ENCODE measurements at regions not wholly inside any gene's neighbourhood (a gene's known extent, or its start where the extent isn't known, plus 50 kb on each side); places are given as distances from the start of the nearest gene placed in this dataset.

DNA sequence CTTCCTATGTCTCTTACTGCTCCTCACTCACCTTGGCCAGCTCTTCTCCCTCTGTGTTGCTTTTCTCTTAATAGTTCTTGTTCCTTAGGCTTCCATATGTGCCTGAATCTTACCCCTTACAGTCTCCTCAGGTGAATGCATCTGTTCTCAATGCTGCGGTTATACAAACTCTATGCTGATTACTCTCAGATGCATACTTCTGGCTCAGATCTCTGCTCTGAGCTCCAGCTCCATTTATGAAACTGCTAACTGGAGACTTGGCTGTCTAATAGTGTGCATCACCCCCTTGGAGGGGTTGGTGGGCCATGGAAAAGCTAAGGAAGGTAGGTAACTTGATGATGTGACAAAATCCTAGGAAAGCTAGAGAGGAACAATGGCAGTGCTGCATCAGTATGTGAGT, 422.5 kb downstream of the TMEM135 start:
- TF ChIP-seq, protein P1, sequence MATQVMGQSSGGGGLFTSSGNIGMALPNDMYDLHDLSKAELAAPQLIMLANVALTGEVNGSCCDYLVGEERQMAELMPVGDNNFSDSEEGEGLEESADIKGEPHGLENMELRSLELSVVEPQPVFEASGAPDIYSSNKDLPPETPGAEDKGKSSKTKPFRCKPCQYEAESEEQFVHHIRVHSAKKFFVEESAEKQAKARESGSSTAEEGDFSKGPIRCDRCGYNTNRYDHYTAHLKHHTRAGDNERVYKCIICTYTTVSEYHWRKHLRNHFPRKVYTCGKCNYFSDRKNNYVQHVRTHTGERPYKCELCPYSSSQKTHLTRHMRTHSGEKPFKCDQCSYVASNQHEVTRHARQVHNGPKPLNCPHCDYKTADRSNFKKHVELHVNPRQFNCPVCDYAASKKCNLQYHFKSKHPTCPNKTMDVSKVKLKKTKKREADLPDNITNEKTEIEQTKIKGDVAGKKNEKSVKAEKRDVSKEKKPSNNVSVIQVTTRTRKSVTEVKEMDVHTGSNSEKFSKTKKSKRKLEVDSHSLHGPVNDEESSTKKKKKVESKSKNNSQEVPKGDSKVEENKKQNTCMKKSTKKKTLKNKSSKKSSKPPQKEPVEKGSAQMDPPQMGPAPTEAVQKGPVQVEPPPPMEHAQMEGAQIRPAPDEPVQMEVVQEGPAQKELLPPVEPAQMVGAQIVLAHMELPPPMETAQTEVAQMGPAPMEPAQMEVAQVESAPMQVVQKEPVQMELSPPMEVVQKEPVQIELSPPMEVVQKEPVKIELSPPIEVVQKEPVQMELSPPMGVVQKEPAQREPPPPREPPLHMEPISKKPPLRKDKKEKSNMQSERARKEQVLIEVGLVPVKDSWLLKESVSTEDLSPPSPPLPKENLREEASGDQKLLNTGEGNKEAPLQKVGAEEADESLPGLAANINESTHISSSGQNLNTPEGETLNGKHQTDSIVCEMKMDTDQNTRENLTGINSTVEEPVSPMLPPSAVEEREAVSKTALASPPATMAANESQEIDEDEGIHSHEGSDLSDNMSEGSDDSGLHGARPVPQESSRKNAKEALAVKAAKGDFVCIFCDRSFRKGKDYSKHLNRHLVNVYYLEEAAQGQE (IDR thresholded peaks at IDR 0.05; ENCODE audit: low read depth) = no peak
- TF ChIP-seq, protein P2, sequence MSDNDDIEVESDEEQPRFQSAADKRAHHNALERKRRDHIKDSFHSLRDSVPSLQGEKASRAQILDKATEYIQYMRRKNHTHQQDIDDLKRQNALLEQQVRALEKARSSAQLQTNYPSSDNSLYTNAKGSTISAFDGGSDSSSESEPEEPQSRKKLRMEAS (IDR thresholded peaks at IDR 0.05) = no peak
- TF ChIP-seq, protein P3, sequence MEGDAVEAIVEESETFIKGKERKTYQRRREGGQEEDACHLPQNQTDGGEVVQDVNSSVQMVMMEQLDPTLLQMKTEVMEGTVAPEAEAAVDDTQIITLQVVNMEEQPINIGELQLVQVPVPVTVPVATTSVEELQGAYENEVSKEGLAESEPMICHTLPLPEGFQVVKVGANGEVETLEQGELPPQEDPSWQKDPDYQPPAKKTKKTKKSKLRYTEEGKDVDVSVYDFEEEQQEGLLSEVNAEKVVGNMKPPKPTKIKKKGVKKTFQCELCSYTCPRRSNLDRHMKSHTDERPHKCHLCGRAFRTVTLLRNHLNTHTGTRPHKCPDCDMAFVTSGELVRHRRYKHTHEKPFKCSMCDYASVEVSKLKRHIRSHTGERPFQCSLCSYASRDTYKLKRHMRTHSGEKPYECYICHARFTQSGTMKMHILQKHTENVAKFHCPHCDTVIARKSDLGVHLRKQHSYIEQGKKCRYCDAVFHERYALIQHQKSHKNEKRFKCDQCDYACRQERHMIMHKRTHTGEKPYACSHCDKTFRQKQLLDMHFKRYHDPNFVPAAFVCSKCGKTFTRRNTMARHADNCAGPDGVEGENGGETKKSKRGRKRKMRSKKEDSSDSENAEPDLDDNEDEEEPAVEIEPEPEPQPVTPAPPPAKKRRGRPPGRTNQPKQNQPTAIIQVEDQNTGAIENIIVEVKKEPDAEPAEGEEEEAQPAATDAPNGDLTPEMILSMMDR (IDR thresholded peaks at IDR 0.05 in 2 of 3, conservative IDR thresholded peaks at IDR 0.05 in 1 of 3; ENCODE audit: borderline replicate concordance in 1 of 3, insufficient read depth in 1 of 3, low read depth in 2 of 3, low read length in 2 of 3) = no peak
- TF ChIP-seq POLR2A (IDR thresholded peaks at IDR 0.05; ENCODE audit: borderline replicate concordance, extremely low read depth, insufficient read depth, insufficient read length) = no peak
- no peak for TF ChIP-seq EZH2 (IDR thresholded peaks at IDR 0.05)
- no peak for TF ChIP-seq POLR2AphosphoS5 (IDR thresholded peaks at IDR 0.05; ENCODE audit: low read depth, low read length)
- TF ChIP-seq CEBPB (IDR thresholded peaks at IDR 0.05; ENCODE audit: low read depth) = no peak
- TF ChIP-seq SP1 (IDR thresholded peaks at IDR 0.05; ENCODE audit: low read depth) = no peak
- TF ChIP-seq TCF7L2 (IDR thresholded peaks at IDR 0.05; ENCODE audit: borderline replicate concordance, extremely low read depth, insufficient read depth, insufficient read length) = no peak
- no peak for TF ChIP-seq YY1 (IDR thresholded peaks at IDR 0.05; ENCODE audit: extremely low read depth, insufficient replicate concordance, low read depth, low read length)
- TF ChIP-seq EGR1 (IDR thresholded peaks at IDR 0.05; ENCODE audit: low read depth) = no peak
- TF ChIP-seq ZFX (IDR thresholded peaks at IDR 0.05) = no peak
- TF ChIP-seq SRF (IDR thresholded peaks at IDR 0.05; ENCODE audit: low read depth) = no peak

Data from HCT116 (cell line).